NCI-H446 treated with DMSO at 0.1 percent for 48 hours (cell line): ENCODE measurements at regions not wholly inside any gene's neighbourhood (a gene's known extent, or its start where the extent isn't known, plus 50 kb on each side); places are given as distances from the start of the nearest gene placed in this dataset.
"Not testable (repeated sequence)": the region's sequence is repeated elsewhere in the genome, so short reads cannot be mapped to it uniquely, and the experiment has no call there.

Experiments
- DNase-seq: peaks from one replicate; lab custom pipeline; 2025; lab: John Stamatoyannopoulos, UW

- no peak for DNase-seq
Observed at GRCh38 chr20:46785958-46786357, 76.5 kb downstream of the SLC2A10 start.

- DNase-seq = no peak
Observed at GRCh38 chr20:46786566-46786965, 77.1 kb downstream of the SLC2A10 start.

- DNase-seq = no peak
Observed at GRCh38 chr20:46787991-46788762, 78.7 kb downstream of the SLC2A10 start.

- not testable (repeated sequence) for DNase-seq
Observed at GRCh38 chr20:46788763-46789091, 79.3 kb downstream of the SLC2A10 start.

- DNase-seq = no peak
Observed at GRCh38 chr20:46789339-46790028, 80.0 kb downstream of the SLC2A10 start.

- no peak for DNase-seq
Observed at GRCh38 chr20:46791722-46792416, 82.4 kb downstream of the SLC2A10 start.

- DNase-seq = no peak
Observed at GRCh38 chr20:46797206-46797605, 87.8 kb downstream of the SLC2A10 start.

GRCh38 chr20:46798430-46798829, 89.0 kb downstream of the SLC2A10 start:
- no peak for DNase-seq

- peak; percentile 70 for DNase-seq
Observed at GRCh38 chr20:46799781-46800408, 90.4 kb downstream of the SLC2A10 start.

GRCh38 chr20:46800409-46800804, 91.0 kb downstream of the SLC2A10 start:
- no peak for DNase-seq

GRCh38 chr20:46801003-46801702, 91.7 kb downstream of the SLC2A10 start:
- DNase-seq = no peak

- peak; percentile 95 for DNase-seq
Observed at GRCh38 chr20:46802722-46803121, 91.9 kb upstream of the EYA2 start.

- DNase-seq = no peak
Observed at GRCh38 chr20:46803123-46804020, 91.3 kb upstream of the EYA2 start.

- no peak for DNase-seq
Observed at GRCh38 chr20:46804126-46804525, 90.5 kb upstream of the EYA2 start.

GRCh38 chr20:46805836-46806235, 88.8 kb upstream of the EYA2 start:
- no peak for DNase-seq

GRCh38 chr20:46807998-46808397, 86.6 kb upstream of the EYA2 start:
- no peak for DNase-seq

- DNase-seq = no peak
Observed at GRCh38 chr20:46808565-46808964, 86.1 kb upstream of the EYA2 start.

- DNase-seq = no peak
Observed at GRCh38 chr20:46809706-46810360, 84.8 kb upstream of the EYA2 start.

GRCh38 chr20:46810448-46811223, 84.0 kb upstream of the EYA2 start:
- DNase-seq = no peak
